MCF 10A (cell line): ENCODE measurements at regions not wholly inside any gene's neighbourhood (a gene's known extent, or its start where the extent isn't known, plus 50 kb on each side); places are given as distances from the start of the nearest gene placed in this dataset.

Source experiments
- BruUV-seq: library from RNA; stranded (reverse); fragments of 400-500 nt; replicated peaks from 2 replicates; lab custom pipeline; 2021; lab: Mats Ljungman, UMichigan
- CTCF ChIA-PET: fragments of 300-600 bp; sonication (Branson Sonifier 250); formaldehyde crosslinking; extraction: SDS; loops from one replicate; lab custom pipeline; 2021; ENCODE audit warnings: antibody characterized with exemption, inconsistent platforms; lab: Yijun Ruan, JAX
- POLR2A ChIA-PET: fragments of 300-600, 350-650 bp; sonication (Branson Sonifier 250); formaldehyde crosslinking; extraction: SDS; loops from one replicate; lab custom pipeline; 2020; ENCODE audit warnings: antibody characterized with exemption, inconsistent platforms; lab: Yijun Ruan, JAX
- DNase-seq: peaks from one replicate; pipeline ENCODE4 v3.0.0-alpha.2; 2018; ENCODE audit not compliant: unreplicated experiment
- H3K27ac Mint-ChIP-seq: one replicate; pipeline ENCODE4 v1.8.0; 2022; ENCODE audit warnings: mild to moderate bottlenecking, low read depth, mixed read lengths; ENCODE audit not compliant: unreplicated experiment
- H3K27me3 Mint-ChIP-seq: one replicate; pipeline ENCODE4 v1.8.0; 2022; ENCODE audit warnings: mixed read lengths; ENCODE audit not compliant: insufficient read depth, unreplicated experiment
- H3K36me3 Mint-ChIP-seq: one replicate; pipeline ENCODE4 v1.8.0; 2022; ENCODE audit warnings: mild to moderate bottlenecking, moderate library complexity, mixed read lengths; ENCODE audit not compliant: insufficient read depth, unreplicated experiment
- H3K4me1 Mint-ChIP-seq: one replicate; pipeline ENCODE4 v1.8.0; 2022; ENCODE audit warnings: mixed read lengths; ENCODE audit not compliant: insufficient read depth, unreplicated experiment
- H3K4me3 Mint-ChIP-seq: one replicate; pipeline ENCODE4 v1.8.0; 2022; ENCODE audit warnings: mild to moderate bottlenecking, moderate library complexity, mixed read lengths; ENCODE audit not compliant: unreplicated experiment
- H3K9me3 Mint-ChIP-seq: one replicate; pipeline ENCODE4 v1.8.0; 2022; ENCODE audit warnings: mixed read lengths; ENCODE audit not compliant: unreplicated experiment
- intact Hi-C: fragments of 100-400 bp; cut with micrococcal nuclease; formaldehyde crosslinking; loops from 2 replicates; pipeline ENCODE4 v1.14.1; 2022
- TF ChIP-seq, protein P1 (sequence below): fragments of 200-600 bp; IDR thresholded peaks from one replicate; pipeline ENCODE4 v1.8.0; 2022; ENCODE audit warnings: antibody characterized with exemption, mild to moderate bottlenecking; ENCODE audit not compliant: unreplicated experiment

DNA sequence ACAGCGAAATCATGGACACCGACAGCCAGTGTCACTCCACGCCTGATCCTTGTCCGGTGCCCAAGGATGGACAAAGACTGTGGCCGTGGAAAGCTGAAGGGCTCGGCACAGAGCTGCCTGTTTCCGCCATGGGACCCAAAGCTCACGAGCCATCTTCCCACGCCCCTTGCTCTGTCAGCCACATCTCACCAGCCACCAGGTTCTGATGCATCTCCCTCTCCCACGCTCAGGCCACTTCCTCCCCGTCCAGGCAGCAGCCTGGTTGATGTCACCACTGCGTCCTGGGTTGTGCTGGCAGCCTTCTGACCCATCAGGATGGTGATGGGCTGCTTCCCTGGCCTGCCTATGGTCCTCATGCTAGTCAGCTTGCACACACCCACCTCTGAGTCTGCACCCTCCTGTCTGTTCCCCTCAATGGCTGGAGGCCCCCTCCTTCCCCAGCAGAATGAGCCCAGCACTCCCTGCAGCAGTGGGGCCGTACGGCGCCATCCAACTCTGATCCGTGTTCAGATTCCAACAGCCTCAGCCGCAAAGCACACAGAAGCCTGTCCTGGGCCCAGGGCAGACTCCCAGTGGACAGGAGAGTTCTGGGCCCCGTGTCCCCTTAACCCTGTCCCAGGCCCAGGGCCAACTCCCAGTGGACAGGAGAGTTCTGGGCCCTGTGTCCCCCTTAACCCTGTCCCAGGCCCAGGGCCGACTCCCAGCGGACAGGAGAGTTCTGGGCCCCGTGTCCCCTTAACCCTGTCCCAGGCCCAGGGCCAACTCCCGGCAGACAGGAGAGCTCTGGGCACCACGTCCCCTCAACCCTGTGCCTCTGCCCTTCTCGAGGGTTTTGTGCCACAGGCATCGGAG lies 259.5 kb downstream of the BRD1 start:
- Mint-ChIP-seq H3K27me3 (no peaks in the 10 kb centered on the region), H3K9me3 (peaks cover 10% of the 10 kb centered on the region), H3K27ac (no peak overlapping the region), H3K36me3 (no peaks in the 10 kb centered on the region), H3K4me3 (no peak overlapping the region), H3K4me1 (no peaks in the 10 kb centered on the region)
- no peak for DNase-seq
- TF ChIP-seq, protein P1, sequence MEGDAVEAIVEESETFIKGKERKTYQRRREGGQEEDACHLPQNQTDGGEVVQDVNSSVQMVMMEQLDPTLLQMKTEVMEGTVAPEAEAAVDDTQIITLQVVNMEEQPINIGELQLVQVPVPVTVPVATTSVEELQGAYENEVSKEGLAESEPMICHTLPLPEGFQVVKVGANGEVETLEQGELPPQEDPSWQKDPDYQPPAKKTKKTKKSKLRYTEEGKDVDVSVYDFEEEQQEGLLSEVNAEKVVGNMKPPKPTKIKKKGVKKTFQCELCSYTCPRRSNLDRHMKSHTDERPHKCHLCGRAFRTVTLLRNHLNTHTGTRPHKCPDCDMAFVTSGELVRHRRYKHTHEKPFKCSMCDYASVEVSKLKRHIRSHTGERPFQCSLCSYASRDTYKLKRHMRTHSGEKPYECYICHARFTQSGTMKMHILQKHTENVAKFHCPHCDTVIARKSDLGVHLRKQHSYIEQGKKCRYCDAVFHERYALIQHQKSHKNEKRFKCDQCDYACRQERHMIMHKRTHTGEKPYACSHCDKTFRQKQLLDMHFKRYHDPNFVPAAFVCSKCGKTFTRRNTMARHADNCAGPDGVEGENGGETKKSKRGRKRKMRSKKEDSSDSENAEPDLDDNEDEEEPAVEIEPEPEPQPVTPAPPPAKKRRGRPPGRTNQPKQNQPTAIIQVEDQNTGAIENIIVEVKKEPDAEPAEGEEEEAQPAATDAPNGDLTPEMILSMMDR: no peak
- ChIA-PET CTCF (no interaction called here), POLR2A (no interaction called here)
- no TSS peak for BruUV-seq
- intact Hi-C loops: no loop called here

DNA sequence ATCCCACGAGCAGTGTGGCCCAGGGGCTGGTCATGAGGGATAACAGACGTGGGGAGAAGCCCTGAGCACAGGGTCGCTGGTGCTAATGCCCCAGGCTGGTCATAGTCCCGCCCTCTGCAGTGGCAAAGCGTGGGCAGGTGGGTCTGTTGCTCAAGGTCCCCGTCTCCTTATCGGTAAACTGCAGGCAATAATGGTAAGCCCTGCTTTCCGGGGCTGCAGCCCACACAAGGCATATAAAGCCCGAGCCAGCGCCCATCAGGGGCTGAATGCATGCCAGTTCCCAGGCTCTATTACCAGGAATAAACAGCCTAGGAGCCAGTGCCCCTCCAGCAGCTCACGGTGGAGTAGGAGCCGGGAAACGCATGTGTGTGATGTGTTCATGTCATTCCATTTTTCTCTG lies 261.0 kb downstream of the BRD1 start:
- Mint-ChIP-seq H3K36me3 (no peaks in the 10 kb centered on the region), H3K4me1 (no peaks in the 10 kb centered on the region), H3K27me3 (no peaks in the 10 kb centered on the region), H3K9me3 (no peaks in the 10 kb centered on the region), H3K27ac (no peak overlapping the region), H3K4me3 (no peak overlapping the region)
- ChIA-PET CTCF (no interaction called here), POLR2A (no interaction called here)
- no TSS peak for BruUV-seq
- TF ChIP-seq, protein P1: no peak
- intact Hi-C loops: no loop called here
- DNase-seq: no peak

DNA sequence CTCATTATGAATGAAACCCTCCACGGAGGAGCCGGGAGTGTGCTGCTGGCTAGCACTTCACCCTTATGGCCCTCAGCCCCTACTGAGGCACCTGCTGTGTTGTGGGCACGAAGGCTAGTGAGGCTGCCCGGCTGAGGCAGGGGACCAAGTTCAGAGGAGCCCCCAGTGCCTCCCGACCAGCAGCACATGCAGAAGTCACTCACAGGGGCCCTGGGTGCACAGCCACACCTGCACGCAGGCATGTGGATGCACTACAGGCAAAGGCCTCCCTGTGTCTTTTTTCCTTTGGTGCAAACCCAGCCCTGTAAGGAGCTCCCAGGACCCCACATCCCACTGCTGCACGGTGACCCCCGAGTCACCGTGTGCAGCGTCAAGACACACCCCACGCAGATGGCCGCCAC lies 261.5 kb downstream of the BRD1 start:
- H3K27ac Mint-ChIP-seq: no peak overlapping the region
- no TSS peak for BruUV-seq
- H3K27me3 Mint-ChIP-seq: no peaks in the 10 kb centered on the region
- DNase-seq: no peak
- intact Hi-C loops: no loop called here
- H3K4me1 Mint-ChIP-seq: no peaks in the 10 kb centered on the region
- ChIA-PET CTCF (interaction anchor here (0.7 kb wide), 1 partner anchor 108 kb away, joined by 3 read pairs; no protein-coding TSS in a partner anchor), POLR2A (no interaction called here)
- H3K4me3 Mint-ChIP-seq: no peak overlapping the region
- H3K36me3 Mint-ChIP-seq: no peaks in the 10 kb centered on the region
- peaks cover 5% of the 10 kb centered on the region for H3K9me3 Mint-ChIP-seq
- TF ChIP-seq, protein P1: no peak

DNA sequence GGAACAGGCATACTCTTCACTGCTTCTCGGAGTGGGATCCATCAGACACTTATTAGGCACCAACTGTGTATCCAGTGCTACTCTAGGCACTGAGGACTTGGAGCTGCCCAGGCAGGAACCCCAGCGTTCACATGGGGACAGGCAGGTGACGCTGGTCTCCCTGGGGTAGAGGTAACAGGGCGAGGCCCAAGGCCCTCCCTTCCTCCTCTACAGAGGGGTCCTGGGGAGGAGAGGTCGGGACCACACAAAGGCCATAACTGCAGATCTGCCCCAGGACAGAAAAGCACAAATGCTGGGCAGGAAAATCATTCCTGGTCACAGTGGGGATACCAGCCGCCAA lies 262.2 kb downstream of the BRD1 start:
- POLR2A ChIA-PET: no interaction called here
- Mint-ChIP-seq H3K36me3 (no peaks in the 10 kb centered on the region), H3K4me1 (no peaks in the 10 kb centered on the region), H3K4me3 (no peak overlapping the region), H3K27ac (no peak overlapping the region), H3K9me3 (peaks cover 8% of the 10 kb centered on the region), H3K27me3 (no peaks in the 10 kb centered on the region)
- intact Hi-C loops: no loop called here
- TF ChIP-seq, protein P1: no peak
- no peak for DNase-seq
- CTCF ChIA-PET: interaction anchor here (0.7 kb wide), 1 partner anchor 109 kb away, joined by 3 read pairs; no protein-coding TSS in a partner anchor
- no TSS peak for BruUV-seq
